Neuronal stem cell (in vitro differentiated cells): ENCODE measurements at regions not wholly inside any gene's neighbourhood (a gene's known extent, or its start where the extent isn't known, plus 50 kb on each side); places are given as distances from the start of the nearest gene placed in this dataset.

Experiments used
- DNase-seq: peaks from one replicate; pipeline ENCODE4 v3.0.0-alpha.2; 2013; ENCODE audit warnings: low spot score
- H2AFZ ChIP-seq: one replicate; pipeline ENCODE4 v1.6.1; 2013; ENCODE audit warnings: mild to moderate bottlenecking, low read length, inconsistent platforms
- H2AK5ac ChIP-seq: 2 replicates; pipeline ENCODE4 v1.6.1; 2013; ENCODE audit warnings: low read depth, mild to moderate bottlenecking, inconsistent platforms, low read length, moderate library complexity, mixed read lengths
- H2BK120ac ChIP-seq: 2 replicates; pipeline ENCODE4 v1.6.1; 2013; ENCODE audit warnings: low read depth, mild to moderate bottlenecking, inconsistent platforms, low read length, moderate library complexity, mixed read lengths
- H2BK12ac ChIP-seq: one replicate; pipeline ENCODE4 v1.6.1; 2013; ENCODE audit warnings: low read length, inconsistent platforms
- H2BK15ac ChIP-seq: 2 replicates; pipeline ENCODE4 v1.6.1; 2013; ENCODE audit warnings: mild to moderate bottlenecking, low read length, inconsistent platforms, mixed read lengths
- H2BK5ac ChIP-seq: one replicate; pipeline ENCODE4 v1.6.1; 2013; ENCODE audit warnings: inconsistent platforms, mild to moderate bottlenecking, low read length, moderate library complexity
- H3K14ac ChIP-seq: one replicate; pipeline ENCODE4 v1.6.1; 2013; ENCODE audit warnings: low read length, inconsistent platforms
- H3K18ac ChIP-seq: 2 replicates; pipeline ENCODE4 v1.6.1; 2013; ENCODE audit warnings: low read length, inconsistent platforms
- H3K23ac ChIP-seq: 2 replicates; pipeline ENCODE4 v1.6.1; 2013; ENCODE audit warnings: low read depth, mild to moderate bottlenecking, mixed read lengths, low read length, inconsistent platforms; ENCODE audit not compliant: poor library complexity
- H3K27ac ChIP-seq: replicated peaks from 3 replicates; pipeline ENCODE4 v1.5.1; 2013; ENCODE audit warnings: low read length, inconsistent platforms
- H3K27me3 ChIP-seq, 3 experiments: 2 replicates each; pipeline ENCODE4 v1.6.1; 2013; ENCODE audit warnings: low read length in 3 of 3, mild to moderate bottlenecking in 2 of 3, inconsistent platforms in 1 of 3, low read depth in 1 of 3, mixed read lengths in 1 of 3, moderate library complexity in 1 of 3; ENCODE audit not compliant: control insufficient read depth in 3 of 3, insufficient read depth in 3 of 3
- H3K36me3 ChIP-seq, 2 donors: replicated peaks in 1 of 2; 2 replicates each; pipeline ENCODE4 v1.6.1; 2013; ENCODE audit warnings: low read length in 2 of 2; ENCODE audit not compliant: control insufficient read depth in 2 of 2, insufficient read depth in 2 of 2
- H3K4ac ChIP-seq: 2 replicates; pipeline ENCODE4 v1.6.1; 2013; ENCODE audit warnings: inconsistent platforms, mild to moderate bottlenecking, low read length, moderate library complexity
- H3K4me1 ChIP-seq, 2 donors: 1 replicate in 1 of 2; 2 replicates in 1 of 2; pipeline ENCODE4 v1.6.1; 2013; ENCODE audit warnings: low read length in 2 of 2, low read depth in 1 of 2; ENCODE audit not compliant: control insufficient read depth in 2 of 2, insufficient read depth in 1 of 2
- H3K4me2 ChIP-seq: one replicate; pipeline ENCODE4 v1.6.1; 2013; ENCODE audit warnings: mild to moderate bottlenecking, low read length, inconsistent platforms; ENCODE audit not compliant: insufficient read depth, poor library complexity, severe bottlenecking
- H3K4me3 ChIP-seq, 2 donors: 2 replicates each; pipeline ENCODE4 v1.5.1; 2013; ENCODE audit warnings: low read length in 2 of 2, mild to moderate bottlenecking in 2 of 2, inconsistent platforms in 1 of 2, moderate library complexity in 1 of 2
- H3K79me1 ChIP-seq: one replicate; pipeline ENCODE4 v1.6.1; 2013; ENCODE audit warnings: low read depth, mild to moderate bottlenecking, inconsistent platforms, low read length, moderate library complexity
- H3K9ac ChIP-seq: one replicate; pipeline ENCODE4 v1.6.1; 2013; ENCODE audit warnings: mild to moderate bottlenecking, low read depth, low read length, inconsistent platforms; ENCODE audit not compliant: poor library complexity
- H3K9me3 ChIP-seq, 2 donors: replicated peaks in 1 of 2; 2 replicates each; pipeline versions ENCODE3 to v1.6.1; 2013; ENCODE audit warnings: low read length in 2 of 2, mild to moderate bottlenecking in 2 of 2, inconsistent platforms in 1 of 2, low read depth in 1 of 2, mixed read lengths in 1 of 2, moderate library complexity in 1 of 2; ENCODE audit not compliant: control insufficient read depth in 2 of 2, insufficient read depth in 1 of 2
- H4K8ac ChIP-seq: one replicate; pipeline ENCODE4 v1.6.1; 2013; ENCODE audit warnings: low read depth, mild to moderate bottlenecking, inconsistent platforms, low read length, moderate library complexity
- H4K91ac ChIP-seq: one replicate; pipeline ENCODE4 v1.6.1; 2013; ENCODE audit warnings: low read length, low read depth, mild to moderate bottlenecking, inconsistent platforms; ENCODE audit not compliant: poor library complexity
- WGBS, 2 donors: extraction: QIAGEN DNeasy Blood & Tissue Kit; methylation state at CpG; one replicate each; pipeline ENCODE4 v1.1.7; 2013; ENCODE audit warnings: missing lambda C conversion rate in 2 of 2, mixed read lengths in 1 of 2; ENCODE audit not compliant: insufficient read length in 2 of 2, insufficient replicate concordance in 1 of 2; ENCODE audit errors: extremely low coverage in 2 of 2; 5-methylcytosine and 5-hydroxymethylcytosine counted together

- Histone ChIP-seq H3K4me1 (peaks cover 0 to 13% of the 10 kb centered on the region in 2 donors), H4K91ac (no peak overlapping the region)
- WGBS, 2 donors: no CpG with 5 or more reads among the region's 1 CpG
These were observed 80.1 kb upstream of the ARMC2 start for GRCh38 chr6:108768166-108768555.

GRCh38 chr6:108768792-108769524 lies 79.3 kb upstream of the ARMC2 start:
- H2BK15ac ChIP-seq: no peak overlapping the region
- H3K4me2 ChIP-seq: no peak overlapping the region
- H2BK120ac ChIP-seq: no peak overlapping the region
- H3K36me3 ChIP-seq: no peaks in the 10 kb centered on the region
- no peak overlapping the region for H3K4me3 ChIP-seq
- H3K4me1 ChIP-seq: peaks cover 0 to 13% of the 10 kb centered on the region in 2 donors
- H3K18ac ChIP-seq: peak overlapping the region; percentile 29
- no peak overlapping the region for H3K27ac ChIP-seq
- no peak for DNase-seq
- no peak overlapping the region for H2BK5ac ChIP-seq
- H2AFZ ChIP-seq: no peak overlapping the region
- no CpG with 5 or more reads among the region's 10 CpGs for whole genome bisulfite sequencing, 2 donors
- no peak overlapping the region for H3K9ac ChIP-seq
- no peak overlapping the region for H3K14ac ChIP-seq
- H4K91ac ChIP-seq: no peak overlapping the region
- peaks cover 0 to 44% (median 4%) of the 10 kb centered on the region in 3 experiments for H3K27me3 ChIP-seq
- H2AK5ac ChIP-seq: no peak overlapping the region
- no peak overlapping the region for H2BK12ac ChIP-seq
- no peak overlapping the region for H4K8ac ChIP-seq
- H3K23ac ChIP-seq: no peak overlapping the region
- H3K4ac ChIP-seq: no peak overlapping the region
- H3K79me1 ChIP-seq: peaks cover under 1% of the 10 kb centered on the region
- H3K9me3 ChIP-seq: peaks cover 0 to 1% of the 10 kb centered on the region in 2 donors

More at GRCh38 chr6:108768166-108768555, 80.1 kb upstream of the ARMC2 start:
- no peak overlapping the region for H3K27ac ChIP-seq
- no peak overlapping the region for H3K14ac ChIP-seq
- no peak overlapping the region for H4K8ac ChIP-seq
- peaks cover 0 to 48% (median 4%) of the 10 kb centered on the region in 3 experiments for H3K27me3 ChIP-seq
- no peak overlapping the region for H2BK120ac ChIP-seq
- no peaks in the 10 kb centered on the region for H3K79me1 ChIP-seq
- no peak overlapping the region for H2AK5ac ChIP-seq
- H3K4me2 ChIP-seq: no peak overlapping the region
- H3K18ac ChIP-seq: no peak overlapping the region
- no peak overlapping the region for H3K4me3 ChIP-seq
- H3K36me3 ChIP-seq: no peaks in the 10 kb centered on the region
- H3K4ac ChIP-seq: no peak overlapping the region
- no peak overlapping the region for H3K9ac ChIP-seq
- H2AFZ ChIP-seq: no peak overlapping the region
- H2BK15ac ChIP-seq: no peak overlapping the region
- H2BK12ac ChIP-seq: no peak overlapping the region
- peaks cover 0 to 1% of the 10 kb centered on the region in 2 donors for H3K9me3 ChIP-seq
- no peak overlapping the region for H2BK5ac ChIP-seq
- peak; percentile 41 for DNase-seq
- H3K23ac ChIP-seq: no peak overlapping the region

- WGBS, 2 donors: no CpG with 5 or more reads among the region's 1 CpG
- Histone ChIP-seq H3K4ac (no peak overlapping the region), H3K14ac (no peak overlapping the region), H2BK120ac (no peak overlapping the region), H2BK5ac (no peak overlapping the region), H3K18ac (no peak overlapping the region), H4K8ac (no peak overlapping the region), H2AFZ (no peak overlapping the region), H4K91ac (no peak overlapping the region), H3K4me1 (peaks cover 0 to 13% of the 10 kb centered on the region in 2 donors), H3K9ac (no peak overlapping the region), H3K23ac (no peak overlapping the region), H2AK5ac (no peak overlapping the region), H3K4me2 (no peak overlapping the region), H3K27me3 (peaks cover 0 to 27% (median 4%) of the 10 kb centered on the region in 3 experiments), H3K79me1 (peaks cover 1% of the 10 kb centered on the region), H3K27ac (no peak overlapping the region), H2BK15ac (no peak overlapping the region), H3K9me3 (peaks cover 0 to 1% of the 10 kb centered on the region in 2 donors), H3K36me3 (no peaks in the 10 kb centered on the region), H3K4me3 (no peak overlapping the region), H2BK12ac (no peak overlapping the region)
- DNase-seq: no peak
These were observed 76.8 kb upstream of the ARMC2 start for GRCh38 chr6:108771421-108771820.

- H3K18ac ChIP-seq: no peak overlapping the region
- H3K27me3 ChIP-seq: peaks cover 0 to 20% (median 2%) of the 10 kb centered on the region in 3 experiments
- no peak overlapping the region for H2AK5ac ChIP-seq
- no peak overlapping the region for H2BK15ac ChIP-seq
- H3K4me2 ChIP-seq: no peak overlapping the region
- DNase-seq: no peak
- no peak overlapping the region for H2AFZ ChIP-seq
- no peaks in the 10 kb centered on the region for H3K36me3 ChIP-seq
- H3K79me1 ChIP-seq: peaks cover 1% of the 10 kb centered on the region
- no peak overlapping the region for H2BK5ac ChIP-seq
- WGBS, 2 donors: no CpG with 5 or more reads among the region's 3 CpGs
- H4K91ac ChIP-seq: no peak overlapping the region
- no peak overlapping the region for H3K14ac ChIP-seq
- no peak overlapping the region for H3K4me3 ChIP-seq
- no peak overlapping the region for H3K27ac ChIP-seq
- H3K4me1 ChIP-seq: no peaks in the 10 kb centered on the region
- no peak overlapping the region for H3K4ac ChIP-seq
- no peak overlapping the region for H4K8ac ChIP-seq
- no peak overlapping the region for H2BK120ac ChIP-seq
- no peak overlapping the region for H3K23ac ChIP-seq
- H3K9me3 ChIP-seq: peaks cover 0 to 1% of the 10 kb centered on the region in 2 donors
- H3K9ac ChIP-seq: no peak overlapping the region
- no peak overlapping the region for H2BK12ac ChIP-seq
These were observed 73.7 kb upstream of the ARMC2 start for GRCh38 chr6:108774555-108774954.
